HCT116 (cell line): ENCODE measurements at regions not wholly inside any gene's neighbourhood (a gene's known extent, or its start where the extent isn't known, plus 50 kb on each side); places are given as distances from the start of the nearest gene placed in this dataset.

Source experiments
- ATAC-seq: fragments of 200-7000 bp; cut with Tn5 transposase; 2 replicates; pipeline ENCODE4 v1.9.1; 2020; ENCODE audit warnings: mild to moderate bottlenecking, moderate library complexity
- BruUV-seq: library from RNA; stranded (reverse); fragments of 400-500 nt; replicated peaks from 2 replicates; lab custom pipeline; 2021; lab: Mats Ljungman, UMichigan
- CTCF ChIA-PET: fragments of 300-600 bp; sonication (Branson Sonifier 250); formaldehyde crosslinking; loops from one replicate; lab custom pipeline; 2021; ENCODE audit warnings: antibody characterized with exemption; lab: Charles Lee
- POLR2A ChIA-PET: fragments of 300-600, 350-600 bp; sonication (Branson Sonifier 250); formaldehyde crosslinking; loops from one replicate; lab custom pipeline; 2021; ENCODE audit warnings: antibody characterized with exemption; lab: Charles Lee
- RAD21 ChIA-PET, 2 experiments: fragments of 300-600 bp; sonication (Branson Sonifier 250); formaldehyde crosslinking; loops; one replicate each; lab custom pipeline; 2023; ENCODE audit warnings: low total read pairs in 2 of 2; ENCODE audit not compliant: uncharacterized antibody in 2 of 2, unreplicated experiment in 2 of 2, low non-redundant PET in 1 of 2; lab: Charles Lee
- DNase-seq: peaks from one replicate; pipeline ENCODE4 v3.0.0-alpha.2; 2010; ENCODE audit warnings: low read depth, low spot score
- H2AFZ ChIP-seq: fragments of 200-600 bp; shearing (Covaris generic), sonication (generic); 2 replicates; pipeline ENCODE4 v1.6.1; 2017; ENCODE audit warnings: low read depth, mixed run types, mixed read lengths, antibody characterized with exemption, low read length; ENCODE audit not compliant: poor library complexity, severe bottlenecking
- H3K27ac ChIP-seq: 2 replicates; pipeline ENCODE4 v1.5.1; 2012; ENCODE audit warnings: low read depth, low read length
- H3K27me3 ChIP-seq: fragments of 200-600 bp; sonication (generic); 2 replicates; pipeline ENCODE4 v1.6.1; 2016; ENCODE audit warnings: mixed run types, low read length, mixed read lengths; ENCODE audit not compliant: insufficient read depth
- H3K36me3 ChIP-seq, 2 experiments: fragments of 200-500 bp in 1 of 2; fragments of 200-600 bp in 1 of 2; sonication (Bioruptor generic) in 1 of 2; sonication (generic) in 1 of 2; 2 replicates each; pipeline versions ENCODE4 v1.5.1 to v1.6.1; 2014 to 2016; ENCODE audit warnings: low read length in 2 of 2, inconsistent platforms in 1 of 2, mixed read lengths in 1 of 2, mixed run types in 1 of 2; ENCODE audit not compliant: insufficient read depth in 2 of 2, control insufficient read depth in 1 of 2
- H3K4me1 ChIP-seq, 2 experiments: fragments of 200-600 bp in 1 of 2; sonication (generic) in 1 of 2; 2 replicates each; pipeline versions ENCODE4 v1.5.1 to v1.6.1; 2012 to 2017; ENCODE audit warnings: low read length in 2 of 2, inconsistent platforms in 1 of 2, mild to moderate bottlenecking in 1 of 2, mixed read lengths in 1 of 2, mixed run types in 1 of 2, moderate library complexity in 1 of 2; ENCODE audit not compliant: insufficient read depth in 2 of 2, control insufficient read depth in 1 of 2
- H3K4me2 ChIP-seq: fragments of 200-600 bp; sonication (generic); 2 replicates; pipeline ENCODE4 v1.6.1; 2017; ENCODE audit warnings: mixed run types, low read length, mixed read lengths
- H3K4me3 ChIP-seq, 2 experiments: fragments of 200-600 bp in 1 of 2; sonication (generic) in 1 of 2; replicated peaks in 1 of 2; 2 replicates each; pipeline ENCODE4 v1.5.1; 2011 to 2016; ENCODE audit warnings: low read length in 2 of 2, control low read depth in 1 of 2, low read depth in 1 of 2, mild to moderate bottlenecking in 1 of 2, mixed read lengths in 1 of 2, mixed run types in 1 of 2
- H3K79me2 ChIP-seq: fragments of 200-600 bp; sonication (generic); 2 replicates; pipeline ENCODE4 v1.6.1; 2017; ENCODE audit warnings: mild to moderate bottlenecking, mixed run types, low read length, moderate library complexity, mixed read lengths; ENCODE audit not compliant: insufficient read depth
- H3K9ac ChIP-seq: fragments of 200-600 bp; sonication (generic); 2 replicates; pipeline ENCODE4 v1.6.1; 2016; ENCODE audit warnings: low read length, mixed read lengths
- H3K9me2 ChIP-seq: fragments of 200-600 bp; sonication (generic), shearing (Covaris generic); 2 replicates; pipeline ENCODE4 v1.6.1; 2017; ENCODE audit warnings: mixed run types, mild to moderate bottlenecking, moderate library complexity; ENCODE audit not compliant: insufficient read depth
- H3K9me3 ChIP-seq, 2 experiments: fragments of 200-500 bp in 1 of 2; fragments of 200-600 bp in 1 of 2; sonication (Bioruptor generic) in 1 of 2; sonication (generic) in 1 of 2; 2 replicates each; pipeline ENCODE4 v1.6.1; 2014 to 2017; ENCODE audit warnings: low read length in 2 of 2, mixed read lengths in 2 of 2, inconsistent platforms in 1 of 2, low read depth in 1 of 2, mild to moderate bottlenecking in 1 of 2, mixed run types in 1 of 2, moderate library complexity in 1 of 2; ENCODE audit not compliant: control insufficient read depth in 1 of 2, insufficient read depth in 1 of 2
- H4K20me1 ChIP-seq: fragments of 200-600 bp; sonication (generic), shearing (Covaris generic); 2 replicates; pipeline ENCODE4 v1.6.1; 2017; ENCODE audit warnings: mixed run types, mild to moderate bottlenecking, moderate library complexity; ENCODE audit not compliant: insufficient read depth
- ATF3 ChIP-seq: IDR thresholded peaks from 2 replicates; pipeline ENCODE4 v1.6.1; 2012
- CEBPB ChIP-seq: IDR thresholded peaks from 2 replicates; pipeline ENCODE4 v1.6.1; 2012; ENCODE audit warnings: low read depth
- CTCF ChIP-seq, 3 experiments: fragments of 200-600 bp in 1 of 3; sonication (generic) in 1 of 3; IDR thresholded peaks in 2 of 3; conservative IDR thresholded peaks in 1 of 3; 2 replicates each; pipeline ENCODE4 v1.5.1; 2012 to 2017; ENCODE audit warnings: low read depth in 2 of 3, low read length in 2 of 3, antibody characterized with exemption in 1 of 3, borderline replicate concordance in 1 of 3, control low read depth in 1 of 3, mild to moderate bottlenecking in 1 of 3, mixed read lengths in 1 of 3, mixed run types in 1 of 3, moderate library complexity in 1 of 3; ENCODE audit not compliant: insufficient read depth in 1 of 3
- EGR1 ChIP-seq: IDR thresholded peaks from 2 replicates; pipeline ENCODE4 v1.6.1; 2012; ENCODE audit warnings: low read depth
- EZH2 ChIP-seq: fragments of 200-600 bp; sonication (generic); IDR thresholded peaks from 2 replicates; pipeline ENCODE4 v1.6.1; 2017; ENCODE audit warnings: antibody characterized with exemption, mixed run types
- EZH2phosphoT487 ChIP-seq: fragments of 200-600 bp; IDR thresholded peaks from 2 replicates; pipeline ENCODE4 v1.6.1; 2018; ENCODE audit warnings: antibody characterized with exemption, borderline replicate concordance
- FOSL1 ChIP-seq: IDR thresholded peaks from 2 replicates; pipeline ENCODE4 v1.6.1; 2012; ENCODE audit warnings: low read depth
- MAX ChIP-seq: IDR thresholded peaks from 2 replicates; pipeline ENCODE4 v1.6.1; 2012
- POLR2AphosphoS5 ChIP-seq: IDR thresholded peaks from 2 replicates; pipeline ENCODE4 v1.6.1; 2011; ENCODE audit warnings: mild to moderate bottlenecking, low read depth, low read length, moderate library complexity
- REST ChIP-seq: IDR thresholded peaks from 2 replicates; pipeline ENCODE4 v1.6.1; 2012; ENCODE audit warnings: low read depth
- SP1 ChIP-seq: IDR thresholded peaks from 2 replicates; pipeline ENCODE4 v1.6.1; 2012; ENCODE audit warnings: low read depth
- ZBTB33 ChIP-seq: IDR thresholded peaks from 2 replicates; pipeline ENCODE4 v1.6.1; 2011; ENCODE audit warnings: mild to moderate bottlenecking, low read length, moderate library complexity; ENCODE audit not compliant: insufficient replicate concordance; ENCODE audit errors: extremely low read depth
- ZNF274 ChIP-seq: fragments of 200-500 bp; sonication (Bioruptor generic); IDR thresholded peaks from 2 replicates; pipeline ENCODE4 v1.6.1; 2014; ENCODE audit warnings: mild to moderate bottlenecking, low read depth, low read length, inconsistent platforms
- intact Hi-C: fragments of 100-400 bp; cut with micrococcal nuclease; formaldehyde crosslinking; loops from 2 replicates; pipeline ENCODE4 v1.10.0; 2022

GRCh38 chr3:135581806-135582205 lies 383.7 kb upstream of the PPP2R3A start:
- Histone ChIP-seq H4K20me1 (no peaks in the 10 kb centered on the region), H2AFZ (no peak overlapping the region), H3K4me1 (no peaks in the 10 kb centered on the region), H3K79me2 (no peaks in the 10 kb centered on the region), H3K4me3 (no peak overlapping the region), H3K9me3 (no peaks in the 10 kb centered on the region), H3K9ac (no peak overlapping the region), H3K27ac (no peak overlapping the region), H3K9me2 (no peaks in the 10 kb centered on the region), H3K4me2 (no peak overlapping the region), H3K36me3 (no peaks in the 10 kb centered on the region), H3K27me3 (peaks cover 22% of the 10 kb centered on the region)
- DNase-seq, result no peak
- ChIA-PET POLR2A (no interaction called here), CTCF (no interaction called here), RAD21 (no interaction called here)
- ATAC-seq, result no peak
- no peak for TF ChIP-seq SP1
- TF ChIP-seq EGR1, result no peak
- no peak for TF ChIP-seq EZH2
- TF ChIP-seq POLR2AphosphoS5, result no peak
- no peak for TF ChIP-seq ZNF274
- no peak for TF ChIP-seq ATF3
- no peak for TF ChIP-seq CTCF (IDR thresholded peaks at IDR 0.05 in 2 of 3, conservative IDR thresholded peaks at IDR 0.05 in 1 of 3; ENCODE audit: borderline replicate concordance in 1 of 3, insufficient read depth in 1 of 3, low read depth in 2 of 3, low read length in 2 of 3)
- no peak for TF ChIP-seq MAX
- TF ChIP-seq FOSL1, result no peak
- no peak for TF ChIP-seq ZBTB33
- TF ChIP-seq EZH2phosphoT487, result no peak
- TF ChIP-seq REST, result no peak
- TF ChIP-seq CEBPB, result no peak
- intact Hi-C loops, result no loop called here
- BruUV-seq, result no TSS peak
